Glutamatergic neuron (in vitro differentiated cells): ENCODE measurements at regions not wholly inside any gene's neighbourhood (a gene's known extent, or its start where the extent isn't known, plus 50 kb on each side); places are given as distances from the start of the nearest gene placed in this dataset.

Experiments
- DNase-seq: peaks from one replicate; pipeline ENCODE4 v3.0.0; 2022
- H3K27ac Mint-ChIP-seq: one replicate; pipeline ENCODE4 v1.8.0; 2020; ENCODE audit warnings: mild to moderate bottlenecking, mixed read lengths, inconsistent platforms; ENCODE audit not compliant: unreplicated experiment
- H3K27me3 Mint-ChIP-seq: one replicate; pipeline ENCODE4 v1.8.0; 2020; ENCODE audit warnings: mild to moderate bottlenecking, moderate library complexity, mixed read lengths, inconsistent platforms; ENCODE audit not compliant: unreplicated experiment
- H3K36me3 Mint-ChIP-seq: one replicate; pipeline ENCODE4 v1.8.0; 2020; ENCODE audit warnings: mild to moderate bottlenecking, mixed read lengths, inconsistent platforms; ENCODE audit not compliant: unreplicated experiment
- H3K4me1 Mint-ChIP-seq: one replicate; pipeline ENCODE4 v1.8.0; 2020; ENCODE audit warnings: mild to moderate bottlenecking, low read depth, mixed read lengths, inconsistent platforms; ENCODE audit not compliant: unreplicated experiment
- H3K4me3 Mint-ChIP-seq: one replicate; pipeline ENCODE4 v1.8.0; 2020; ENCODE audit warnings: mild to moderate bottlenecking, mixed read lengths, inconsistent platforms; ENCODE audit not compliant: unreplicated experiment
- H3K9me3 Mint-ChIP-seq: one replicate; pipeline ENCODE4 v1.8.0; 2020; ENCODE audit warnings: mild to moderate bottlenecking, moderate library complexity, mixed read lengths, inconsistent platforms; ENCODE audit not compliant: unreplicated experiment
- TF ChIP-seq, protein P1 (sequence below): fragments of 200-600 bp; sonication (generic); IDR thresholded peaks from one replicate; pipeline ENCODE4 v1.5.0; 2021; ENCODE audit not compliant: partially characterized antibody, unreplicated experiment

DNA sequence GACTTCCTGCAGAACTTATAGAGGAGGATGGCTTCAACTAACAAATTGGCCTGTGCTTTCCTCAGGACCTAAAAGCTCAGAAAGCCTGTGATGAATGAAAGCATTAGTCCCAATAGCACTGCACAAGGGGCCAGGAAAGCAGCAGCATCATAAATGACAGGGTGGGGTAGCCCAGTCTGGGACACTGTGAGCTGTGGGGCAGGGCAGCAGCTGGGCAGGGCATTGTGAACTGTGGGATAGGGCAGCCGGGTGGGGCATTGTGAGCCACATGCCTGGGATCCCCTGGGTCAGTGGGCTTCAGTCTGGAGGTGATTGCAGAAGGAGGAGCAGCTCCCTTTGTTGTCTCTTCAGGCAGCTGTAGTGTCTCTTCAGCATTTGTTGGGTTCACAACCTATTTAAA, 1276.8 kb downstream of the UQCRFS1 start:
- H3K36me3 Mint-ChIP-seq, result no peaks in the 10 kb centered on the region
- H3K4me3 Mint-ChIP-seq, result no peak overlapping the region
- H3K27me3 Mint-ChIP-seq, result peaks cover 3% of the 10 kb centered on the region
- H3K4me1 Mint-ChIP-seq, result no peaks in the 10 kb centered on the region
- no peak overlapping the region for H3K27ac Mint-ChIP-seq
- DNase-seq, result no peak
- TF ChIP-seq, protein P1, sequence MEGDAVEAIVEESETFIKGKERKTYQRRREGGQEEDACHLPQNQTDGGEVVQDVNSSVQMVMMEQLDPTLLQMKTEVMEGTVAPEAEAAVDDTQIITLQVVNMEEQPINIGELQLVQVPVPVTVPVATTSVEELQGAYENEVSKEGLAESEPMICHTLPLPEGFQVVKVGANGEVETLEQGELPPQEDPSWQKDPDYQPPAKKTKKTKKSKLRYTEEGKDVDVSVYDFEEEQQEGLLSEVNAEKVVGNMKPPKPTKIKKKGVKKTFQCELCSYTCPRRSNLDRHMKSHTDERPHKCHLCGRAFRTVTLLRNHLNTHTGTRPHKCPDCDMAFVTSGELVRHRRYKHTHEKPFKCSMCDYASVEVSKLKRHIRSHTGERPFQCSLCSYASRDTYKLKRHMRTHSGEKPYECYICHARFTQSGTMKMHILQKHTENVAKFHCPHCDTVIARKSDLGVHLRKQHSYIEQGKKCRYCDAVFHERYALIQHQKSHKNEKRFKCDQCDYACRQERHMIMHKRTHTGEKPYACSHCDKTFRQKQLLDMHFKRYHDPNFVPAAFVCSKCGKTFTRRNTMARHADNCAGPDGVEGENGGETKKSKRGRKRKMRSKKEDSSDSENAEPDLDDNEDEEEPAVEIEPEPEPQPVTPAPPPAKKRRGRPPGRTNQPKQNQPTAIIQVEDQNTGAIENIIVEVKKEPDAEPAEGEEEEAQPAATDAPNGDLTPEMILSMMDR, result no peak
- H3K9me3 Mint-ChIP-seq, result peaks cover 11% of the 10 kb centered on the region

DNA sequence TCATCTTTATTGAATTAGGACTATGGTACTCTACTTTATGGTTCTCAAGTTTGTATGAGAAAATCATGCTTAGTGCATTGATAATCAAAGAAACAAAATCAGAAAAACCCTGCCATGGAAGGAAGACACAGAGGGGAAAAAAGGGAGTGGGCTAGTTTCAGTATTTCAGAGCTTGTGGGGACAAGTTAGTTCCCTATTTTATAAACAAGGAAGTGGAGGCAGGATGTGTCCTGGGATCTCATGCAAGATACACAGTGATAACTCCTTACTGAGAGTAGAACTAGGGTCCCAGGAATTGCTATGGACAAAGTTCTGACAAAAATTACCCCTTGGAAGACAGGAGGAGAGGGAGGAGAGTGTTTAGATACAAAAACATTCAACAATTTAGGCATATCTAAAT, 1277.3 kb downstream of the UQCRFS1 start:
- H3K36me3 Mint-ChIP-seq, result no peaks in the 10 kb centered on the region
- H3K4me3 Mint-ChIP-seq, result no peak overlapping the region
- H3K9me3 Mint-ChIP-seq, result peaks cover 14% of the 10 kb centered on the region
- H3K4me1 Mint-ChIP-seq, result no peaks in the 10 kb centered on the region
- H3K27me3 Mint-ChIP-seq, result peaks cover 3% of the 10 kb centered on the region
- DNase-seq, result no peak
- TF ChIP-seq, protein P1, result no peak
- peak overlapping the region; percentile 66 for H3K27ac Mint-ChIP-seq

DNA sequence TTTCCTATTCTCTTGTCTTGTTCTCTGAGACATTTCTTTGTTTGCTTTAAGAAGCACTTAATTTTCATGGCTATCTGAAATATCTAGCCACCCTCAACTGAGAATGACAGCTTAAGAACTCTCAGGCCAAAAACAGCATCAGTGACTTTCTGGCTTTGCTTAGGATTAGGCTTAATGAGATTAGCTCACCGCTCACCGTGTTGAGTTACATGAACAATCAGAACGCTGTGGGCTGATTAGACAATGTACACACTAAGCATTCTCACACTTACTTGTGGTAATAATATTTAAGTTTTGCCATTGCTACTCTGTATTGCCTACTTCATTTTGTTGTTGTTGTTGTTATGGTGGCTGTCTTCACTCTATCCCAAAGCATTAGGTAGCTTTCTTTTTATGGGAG, 1283.6 kb downstream of the UQCRFS1 start:
- no peak overlapping the region for H3K27ac Mint-ChIP-seq
- no peaks in the 10 kb centered on the region for H3K36me3 Mint-ChIP-seq
- H3K27me3 Mint-ChIP-seq, result no peaks in the 10 kb centered on the region
- TF ChIP-seq, protein P1, result no peak
- no peak for DNase-seq
- H3K4me1 Mint-ChIP-seq, result no peaks in the 10 kb centered on the region
- H3K4me3 Mint-ChIP-seq, result no peak overlapping the region
- peaks cover 15% of the 10 kb centered on the region for H3K9me3 Mint-ChIP-seq

GRCh38 chr19:27925202-27925601, 1287.7 kb downstream of the UQCRFS1 start:
- TF ChIP-seq, protein P1, result no peak
- DNase-seq, result no peak
- Mint-ChIP-seq H3K4me1 (no peaks in the 10 kb centered on the region), H3K27me3 (no peaks in the 10 kb centered on the region), H3K9me3 (peaks cover 10% of the 10 kb centered on the region), H3K36me3 (no peaks in the 10 kb centered on the region), H3K27ac (no peak overlapping the region), H3K4me3 (no peak overlapping the region)

GRCh38 chr19:27922970-27923369, 1290.0 kb downstream of the UQCRFS1 start:
- DNase-seq, result no peak
- no peaks in the 10 kb centered on the region for H3K4me1 Mint-ChIP-seq

More at GRCh38 chr19:27922970-27923369, 1290.0 kb downstream of the UQCRFS1 start:
- Mint-ChIP-seq H3K36me3 (peaks cover 6% of the 10 kb centered on the region), H3K27me3 (no peaks in the 10 kb centered on the region), H3K4me3 (no peak overlapping the region), H3K27ac (no peak overlapping the region), H3K9me3 (peaks cover 8% of the 10 kb centered on the region)
- TF ChIP-seq, protein P1, result no peak
